HG02610 (cell line): ENCODE measurements at regions not wholly inside any gene's neighbourhood (a gene's known extent, or its start where the extent isn't known, plus 50 kb on each side); places are given as distances from the start of the nearest gene placed in this dataset.
"Not testable (repeated sequence)": the region's sequence is repeated elsewhere in the genome, so short reads cannot be mapped to it uniquely, and the experiment has no call there.

Experiments used
- ATAC-seq: cut with Tn5 transposase; IDR thresholded peaks from one replicate; pipeline ENCODE4 v1.9.1; 2021; ENCODE audit warnings: mild to moderate bottlenecking, moderate library complexity; ENCODE audit not compliant: unreplicated experiment

GRCh38 chr2:5629510-5629909, 62.7 kb upstream of the SOX11 start:
- not testable (repeated sequence) for ATAC-seq

DNA sequence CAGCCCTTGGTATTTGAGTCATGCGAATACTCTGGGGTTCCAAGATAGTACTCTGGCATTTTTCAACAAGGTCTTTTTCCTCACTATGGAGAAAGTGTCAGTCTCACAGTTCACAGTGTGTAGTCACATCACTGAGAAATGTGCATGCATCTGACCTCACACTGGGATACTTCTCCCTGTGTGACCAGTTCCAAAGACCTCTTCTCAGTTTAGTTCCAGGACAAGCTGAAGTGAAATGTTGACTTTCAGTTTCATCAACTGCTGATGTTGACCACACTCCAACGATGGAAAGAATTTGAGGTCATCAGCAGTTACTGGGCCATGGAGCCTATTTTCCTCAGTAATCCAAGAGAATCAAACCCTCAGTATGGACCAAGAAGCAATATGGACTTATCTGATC, 55.1 kb upstream of the SOX11 start:
- not testable (repeated sequence) for ATAC-seq
